ENCODE measurements at regions not wholly inside any gene's neighbourhood (a gene's known extent, or its start where the extent isn't known, plus 50 kb on each side); places are given as distances from the start of the nearest gene placed in this dataset.
"Not testable (repeated sequence)": the region's sequence is repeated elsewhere in the genome, so short reads cannot be mapped to it uniquely, and the experiment has no call there.

- DNase-seq (ENCODE audit: low spot score): no peak
Observed at GRCh38 chr2:65579506-65580235, 147.3 kb upstream of the SPRED2 start.

GRCh38 chr2:65577654-65578053, 145.3 kb upstream of the SPRED2 start:
- DNase-seq (ENCODE audit: low spot score): no peak

DNA sequence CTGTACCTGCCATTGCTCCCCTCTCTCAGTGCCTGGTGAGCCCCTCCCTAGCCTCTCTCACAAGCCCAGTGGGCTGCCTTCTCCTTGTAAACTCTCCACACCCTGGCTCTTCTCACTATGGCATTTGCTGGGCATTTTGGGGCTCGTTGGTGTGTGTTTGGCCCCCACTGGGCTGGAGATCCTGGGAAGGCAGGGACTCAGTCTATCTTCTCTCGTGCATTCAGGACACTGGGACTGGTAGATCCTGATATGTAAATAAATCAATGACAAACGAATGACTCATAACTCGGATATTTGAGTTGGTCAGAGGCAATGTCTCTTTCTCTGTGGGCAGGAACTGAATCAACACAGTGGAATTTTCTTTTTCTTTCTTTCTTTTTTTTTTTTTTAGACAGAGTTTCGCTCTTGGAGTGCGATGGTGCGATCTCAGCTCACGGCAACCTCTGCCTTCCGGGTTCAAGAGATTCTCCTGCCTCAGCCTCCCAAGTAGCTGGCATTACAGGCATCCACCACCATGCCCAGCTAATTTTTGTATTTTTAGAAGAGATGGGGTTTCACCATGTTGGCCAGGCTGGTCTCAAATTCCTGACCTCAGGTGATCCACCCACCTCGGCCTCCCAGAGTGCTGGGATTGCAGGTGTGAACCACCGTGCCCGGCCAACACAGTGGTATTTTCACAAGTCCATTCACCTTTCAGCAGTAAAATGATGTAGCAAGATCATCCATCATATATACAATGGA, 144.6 kb upstream of the SPRED2 start:
- peak; percentile 77 for DNase-seq (ENCODE audit: low spot score)

- no peak for DNase-seq (ENCODE audit: low spot score)
Observed at GRCh38 chr2:65576278-65576677, 143.9 kb upstream of the SPRED2 start.

- DNase-seq (ENCODE audit: low spot score): no peak
Observed at GRCh38 chr2:65574993-65575392, 142.6 kb upstream of the SPRED2 start.

- DNase-seq (ENCODE audit: low spot score): not testable (repeated sequence)
Observed at GRCh38 chr2:65568656-65569440, 136.4 kb upstream of the SPRED2 start.

- DNase-seq (ENCODE audit: low spot score): no peak
Observed at GRCh38 chr2:65566617-65567016, 134.2 kb upstream of the SPRED2 start.

- no peak for DNase-seq (ENCODE audit: low spot score)
Observed at GRCh38 chr2:65565681-65566080, 133.3 kb upstream of the SPRED2 start.

- DNase-seq (ENCODE audit: low spot score): no peak
Observed at GRCh38 chr2:65564299-65564698, 131.9 kb upstream of the SPRED2 start.

GRCh38 chr2:65562890-65563289, 130.5 kb upstream of the SPRED2 start:
- no peak for DNase-seq (ENCODE audit: low spot score)

DNA sequence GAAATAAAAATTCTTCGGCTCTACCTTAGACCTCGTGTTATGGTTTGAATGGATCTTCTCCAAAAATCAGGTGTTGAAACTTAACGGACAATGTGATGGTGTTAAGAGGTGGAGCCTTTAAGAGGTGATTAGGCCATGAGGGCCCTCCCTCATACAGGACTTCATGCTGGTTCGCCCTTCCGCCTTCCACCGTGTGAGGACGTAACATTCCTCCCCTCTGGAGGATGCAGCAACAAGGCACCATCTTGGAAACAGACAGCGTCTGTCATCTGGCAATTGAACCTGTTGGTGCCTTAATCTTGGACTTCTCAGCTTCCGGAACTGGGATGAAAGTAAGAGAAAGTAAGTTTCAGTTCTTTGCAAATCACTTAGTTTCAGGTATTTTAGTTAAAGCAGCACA, 126.3 kb upstream of the SPRED2 start:
- no peak for DNase-seq (ENCODE audit: low spot score)

DNA sequence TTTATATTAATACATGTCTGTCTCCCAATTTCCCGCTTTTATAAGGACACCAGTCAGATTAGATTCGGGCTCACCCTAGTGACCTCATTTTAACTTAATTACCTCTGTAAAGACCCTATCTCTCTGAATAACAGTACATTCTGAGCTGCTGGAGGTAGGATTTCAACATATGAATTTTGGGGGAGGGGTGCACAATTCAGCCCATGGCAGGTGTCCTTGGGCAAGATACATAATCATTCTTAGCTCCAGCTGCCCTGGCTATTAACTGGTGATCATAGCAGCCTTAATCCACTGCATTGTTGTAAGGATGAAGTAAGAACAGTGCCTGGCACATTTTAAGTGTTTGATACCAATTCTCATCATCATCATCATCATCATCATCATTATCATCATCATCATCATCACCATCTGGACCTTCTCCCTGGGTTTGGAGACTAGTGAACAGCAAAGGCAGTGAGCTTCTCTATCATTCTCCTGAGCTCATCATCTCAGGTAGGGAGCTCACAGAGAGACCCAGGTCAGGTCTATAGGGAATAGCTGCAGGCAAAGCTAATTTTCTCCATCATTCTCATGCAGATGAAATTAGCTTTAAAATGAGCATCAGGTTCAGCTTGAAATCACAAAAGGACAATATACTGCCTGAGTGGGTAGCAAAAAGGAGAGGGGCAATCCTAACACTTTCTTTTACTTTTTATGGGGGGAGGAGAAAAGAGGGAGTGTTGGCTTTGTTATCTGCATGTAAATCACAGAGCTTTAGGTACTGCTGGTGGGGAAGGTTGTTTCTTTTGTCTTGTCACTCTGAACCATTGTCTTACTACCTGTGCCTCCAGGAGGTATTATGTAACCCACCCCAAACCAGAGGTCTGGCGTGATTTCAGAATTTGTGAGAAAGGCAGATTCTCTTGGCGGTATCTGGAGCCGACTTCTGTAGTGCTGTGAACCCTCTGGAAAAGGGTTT, 125.5 kb upstream of the SPRED2 start:
- DNase-seq (ENCODE audit: low spot score): no peak

DNA sequence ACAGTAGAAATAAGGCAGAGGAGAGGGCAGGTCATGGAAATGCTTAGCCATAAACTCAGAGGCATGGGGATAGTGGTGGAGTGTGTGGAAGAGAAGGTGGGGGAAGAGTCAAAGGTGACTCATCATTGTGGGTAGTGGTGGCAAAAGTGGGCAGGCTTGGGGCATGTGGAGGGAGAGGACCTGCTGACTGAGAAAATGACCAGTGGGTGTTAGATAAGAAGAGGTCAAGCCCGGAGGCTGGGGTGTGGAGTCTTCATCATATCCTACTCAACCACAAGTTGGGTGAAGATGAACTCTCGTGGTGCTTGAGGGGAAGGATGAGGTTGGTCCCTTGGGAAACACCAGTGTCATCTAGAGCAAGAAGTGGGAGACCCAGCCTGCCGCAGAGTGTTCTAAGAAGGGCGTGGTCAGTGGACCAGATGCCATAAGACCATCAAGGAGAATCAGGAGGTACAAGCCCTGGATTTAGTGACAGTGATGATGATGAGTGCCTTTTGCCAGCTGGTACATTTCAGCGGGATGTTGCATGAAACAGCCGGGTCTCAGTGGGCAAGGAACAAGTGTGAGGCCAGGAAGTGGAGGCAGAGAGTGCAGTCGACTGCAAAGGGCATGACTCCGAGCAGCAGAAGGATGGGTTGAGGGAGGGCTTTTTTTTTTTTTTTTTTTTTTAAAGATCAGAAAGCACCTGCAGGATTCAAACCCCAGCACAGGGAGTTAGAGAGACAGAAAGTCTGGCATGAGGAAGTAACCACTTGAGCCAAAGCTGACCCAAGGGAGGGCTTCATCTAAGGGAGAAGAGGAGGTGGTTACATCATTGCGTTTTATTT, 122.6 kb upstream of the SPRED2 start:
- DNase-seq (ENCODE audit: low spot score): no peak

- no peak for DNase-seq (ENCODE audit: low spot score)
Observed at GRCh38 chr2:65553504-65554074, 121.2 kb upstream of the SPRED2 start.

DNA sequence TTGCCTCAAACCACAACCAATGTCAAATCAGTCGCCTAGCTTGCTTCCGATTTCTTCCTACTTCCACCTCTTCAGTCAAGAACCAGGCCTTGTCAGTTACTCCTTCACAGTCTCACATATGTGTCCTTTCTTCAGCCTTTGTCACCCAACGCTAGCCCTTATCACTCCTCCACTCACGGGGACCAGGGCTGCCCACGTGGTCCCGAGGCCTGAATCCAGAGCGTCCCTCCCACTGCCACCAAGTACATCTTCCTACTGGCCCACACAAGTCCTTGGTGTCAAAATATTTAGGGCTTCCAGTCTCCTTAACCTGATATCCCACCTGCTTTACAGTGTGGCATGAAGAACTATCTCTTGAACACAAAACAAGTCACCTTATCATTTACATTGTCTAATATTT, 119.1 kb upstream of the SPRED2 start:
- DNase-seq (ENCODE audit: low spot score): no peak

- DNase-seq (ENCODE audit: low spot score): no peak
Observed at GRCh38 chr2:65550246-65550645, 117.8 kb upstream of the SPRED2 start.

GRCh38 chr2:65549631-65550030, 117.2 kb upstream of the SPRED2 start:
- no peak for DNase-seq (ENCODE audit: low spot score)

DNA sequence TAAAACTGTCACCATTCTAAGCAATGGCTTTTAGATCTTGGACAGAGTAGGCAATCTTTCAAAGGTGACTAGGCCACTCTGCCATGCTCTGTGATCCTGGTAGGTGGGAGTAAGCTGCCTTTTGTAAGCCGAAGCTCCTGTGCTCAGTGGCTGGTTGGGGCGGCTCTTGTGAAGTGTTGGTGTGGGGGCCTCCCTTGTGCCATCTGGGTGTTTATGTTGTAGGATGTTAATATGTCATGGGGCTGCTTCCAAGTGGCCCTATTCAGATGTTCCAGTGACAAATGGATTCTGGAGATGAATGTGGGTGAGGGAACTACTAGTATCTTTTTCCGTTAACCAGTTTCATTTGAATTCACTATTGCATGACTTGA, 116.8 kb upstream of the SPRED2 start:
- no peak for DNase-seq (ENCODE audit: low spot score)

DNA sequence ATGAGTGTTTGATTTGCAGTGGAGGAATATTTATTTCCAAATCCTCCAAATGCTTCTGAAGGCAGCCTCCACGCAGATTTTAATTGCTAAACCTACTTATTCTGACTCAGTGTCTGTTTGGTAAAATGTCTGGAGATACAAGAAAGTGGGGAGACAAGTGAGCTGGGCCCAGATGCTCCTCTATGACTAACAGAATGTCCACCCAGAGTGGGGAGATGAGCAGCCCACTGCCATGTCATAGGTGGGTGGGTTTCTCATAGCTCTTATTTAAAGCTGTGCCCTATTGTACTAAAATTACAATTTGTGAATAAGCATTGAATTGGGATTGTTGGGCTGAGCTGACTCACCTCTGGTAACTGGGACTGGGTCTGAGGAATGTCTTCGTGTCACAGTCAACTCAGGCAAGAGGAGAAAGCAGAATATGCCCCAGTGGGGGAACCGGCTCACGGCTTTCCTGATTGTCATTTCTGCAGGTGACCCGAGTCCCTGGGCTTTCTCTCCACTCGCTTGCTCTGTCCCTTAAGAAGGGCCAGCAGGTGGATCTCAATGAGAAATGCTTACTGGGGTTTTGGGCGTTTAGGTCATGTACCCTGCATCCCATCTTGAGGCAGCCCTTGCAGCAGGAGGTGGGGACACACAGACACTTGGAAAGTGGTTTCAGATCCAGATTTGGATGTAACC, 116.3 kb upstream of the SPRED2 start:
- DNase-seq (ENCODE audit: low spot score): no peak

GRCh38 chr2:65548064-65548463, 115.7 kb upstream of the SPRED2 start:
- no peak for DNase-seq (ENCODE audit: low spot score)
